SW 1271 (cell line): ENCODE measurements at regions not wholly inside any gene's neighbourhood (a gene's known extent, or its start where the extent isn't known, plus 50 kb on each side); places are given as distances from the start of the nearest gene placed in this dataset.
A peak's percentile ranks its signal among the peaks of the same experiment; 100 is the strongest.

ENCODE experiments used
- DNase-seq, 2 experiments: peaks; one replicate each; lab custom pipeline; 2025; lab: John Stamatoyannopoulos, UW

GRCh38 chr2:56102098-56102497 is 81.7 kb upstream of the CCDC85A start:
- no peak for DNase-seq

GRCh38 chr2:56102866-56103265 is 80.9 kb upstream of the CCDC85A start:
- DNase-seq = no peak

- no peak for DNase-seq
These were observed 78.8 kb upstream of the CCDC85A start for GRCh38 chr2:56104962-56105361.

- DNase-seq = no peak
These were observed 76.1 kb upstream of the CCDC85A start for GRCh38 chr2:56107502-56108220.

- no peak for DNase-seq
These were observed 75.0 kb upstream of the CCDC85A start for GRCh38 chr2:56108806-56109205.

- DNase-seq = no peak
These were observed 73.8 kb upstream of the CCDC85A start for GRCh38 chr2:56109994-56110393.

- no peak for DNase-seq
These were observed 70.3 kb upstream of the CCDC85A start for GRCh38 chr2:56113382-56113975.

GRCh38 chr2:56117764-56118163 is 66.0 kb upstream of the CCDC85A start:
- no peak for DNase-seq

GRCh38 chr2:56118474-56118873 is 65.3 kb upstream of the CCDC85A start:
- DNase-seq = no peak

GRCh38 chr2:56121995-56122394 is 61.8 kb upstream of the CCDC85A start:
- no peak for DNase-seq

GRCh38 chr2:56123538-56123937 is 60.3 kb upstream of the CCDC85A start:
- DNase-seq = no peak

- DNase-seq = no peak
These were observed 56.8 kb upstream of the CCDC85A start for GRCh38 chr2:56127010-56127409.

GRCh38 chr2:56127463-56128152 is 56.2 kb upstream of the CCDC85A start:
- DNase-seq = no peak

- no peak for DNase-seq
These were observed 55.6 kb upstream of the CCDC85A start for GRCh38 chr2:56128235-56128634.

- DNase-seq = peak in 1 of 2 experiments; percentile 32
These were observed 53.2 kb upstream of the CCDC85A start for GRCh38 chr2:56130463-56131070.

GRCh38 chr2:56132138-56132537 is 51.7 kb upstream of the CCDC85A start:
- peak in 1 of 2 experiments; percentile 63 for DNase-seq

- no peak for DNase-seq
These were observed 50.3 kb upstream of the CCDC85A start for GRCh38 chr2:56133441-56133840.

GRCh38 chr2:56133931-56134629 is 49.7 kb upstream of the CCDC85A start:
- no peak for DNase-seq
